Liver (tissue), 8 donors: ENCODE measurements at regions not wholly inside any gene's neighbourhood (a gene's known extent, or its start where the extent isn't known, plus 50 kb on each side); places are given as distances from the start of the nearest gene placed in this dataset.

ENCODE experiments used
- DNase-seq: peaks from one replicate; pipeline ENCODE4 v3.0.0-alpha.2; 2017; ENCODE audit warnings: low spot score
- H3K27ac ChIP-seq, 2 donors: one replicate each; pipeline ENCODE4 v1.7.0; 2013; ENCODE audit warnings: inconsistent platforms in 2 of 2, low read length in 2 of 2, control low read depth in 1 of 2, low read depth in 1 of 2, mild to moderate bottlenecking in 1 of 2
- H3K27me3 ChIP-seq, 4 donors: one replicate each; pipeline versions ENCODE4 v1.6.1 to v1.7.0; 2013; ENCODE audit warnings: low read length in 3 of 4, inconsistent platforms in 1 of 4, mild to moderate bottlenecking in 1 of 4, moderate library complexity in 1 of 4; ENCODE audit not compliant: control insufficient read depth in 4 of 4, insufficient read depth in 4 of 4
- H3K36me3 ChIP-seq, 4 donors: one replicate each; pipeline versions ENCODE4 v1.6.1 to v1.7.0; 2013; ENCODE audit warnings: low read length in 3 of 4, mild to moderate bottlenecking in 3 of 4, low read depth in 1 of 4, moderate library complexity in 1 of 4; ENCODE audit not compliant: control insufficient read depth in 4 of 4, insufficient read depth in 3 of 4
- H3K4me1 ChIP-seq, 4 donors: one replicate each; pipeline versions ENCODE4 v1.6.1 to v1.7.0; 2013; ENCODE audit warnings: low read length in 3 of 4, mild to moderate bottlenecking in 3 of 4, moderate library complexity in 1 of 4; ENCODE audit not compliant: control insufficient read depth in 4 of 4, insufficient read depth in 4 of 4
- H3K4me3 ChIP-seq, 3 donors: one replicate each; pipeline versions ENCODE4 v1.6.1 to v1.7.0; 2013; ENCODE audit warnings: low read length in 3 of 3, control low read depth in 1 of 3, low read depth in 1 of 3, mild to moderate bottlenecking in 1 of 3
- H3K9ac ChIP-seq, 2 donors: one replicate each; pipeline ENCODE4 v1.7.0; 2013; ENCODE audit warnings: low read length in 2 of 2, mild to moderate bottlenecking in 2 of 2, moderate library complexity in 2 of 2, control low read depth in 1 of 2, low read depth in 1 of 2
- H3K9me3 ChIP-seq, 4 donors: one replicate each; pipeline versions ENCODE4 v1.6.1 to v1.7.0; 2013; ENCODE audit warnings: low read length in 3 of 4; ENCODE audit not compliant: control insufficient read depth in 4 of 4
- ATF3 ChIP-seq: IDR thresholded peaks from 2 replicates; pipeline ENCODE4 v1.6.1; 2016; ENCODE audit warnings: antibody characterized with exemption
- CTCF ChIP-seq: fragments of 150-350 bp; IDR thresholded peaks from 2 replicates; pipeline ENCODE4 v1.5.1; 2017; ENCODE audit warnings: improper control_type of control experiment, low read depth, low read length; ENCODE audit not compliant: missing input control
- EGR1 ChIP-seq, 2 donors: IDR thresholded peaks; 2 replicates each; pipeline ENCODE4 v1.6.1; 2016 to 2018; ENCODE audit warnings: antibody characterized with exemption in 2 of 2, low read depth in 2 of 2
- FOXA1 ChIP-seq: IDR thresholded peaks from 2 replicates; pipeline ENCODE4 v1.6.1; 2016; ENCODE audit warnings: antibody characterized with exemption
- FOXA2 ChIP-seq: IDR thresholded peaks from 2 replicates; pipeline ENCODE4 v1.6.1; 2016; ENCODE audit warnings: antibody characterized with exemption
- GABPA ChIP-seq, 2 donors: IDR thresholded peaks in 1 of 2; conservative IDR thresholded peaks in 1 of 2; 2 replicates each; pipeline ENCODE4 v1.6.1; 2016; ENCODE audit warnings: antibody characterized with exemption in 2 of 2, mild to moderate bottlenecking in 1 of 2, moderate library complexity in 1 of 2
- HNF4A ChIP-seq, 2 donors: conservative IDR thresholded peaks; 2 replicates each; pipeline ENCODE4 v1.6.1; 2016; ENCODE audit warnings: antibody characterized with exemption in 2 of 2, mild to moderate bottlenecking in 2 of 2
- HNF4G ChIP-seq: IDR thresholded peaks from 2 replicates; pipeline ENCODE4 v1.6.1; 2016; ENCODE audit warnings: antibody characterized with exemption
- JUND ChIP-seq, 2 donors: IDR thresholded peaks; 2 replicates each; pipeline ENCODE4 v1.6.1; 2016; ENCODE audit warnings: antibody characterized with exemption in 2 of 2
- NR2F2 ChIP-seq: IDR thresholded peaks from 2 replicates; pipeline ENCODE4 v1.6.1; 2016; ENCODE audit warnings: antibody characterized with exemption
- RAD21 ChIP-seq, 2 donors: IDR thresholded peaks; 2 replicates each; pipeline ENCODE4 v1.6.1; 2016; ENCODE audit warnings: antibody characterized with exemption in 2 of 2, mild to moderate bottlenecking in 2 of 2
- REST ChIP-seq: IDR thresholded peaks from 2 replicates; pipeline ENCODE4 v1.6.1; 2016; ENCODE audit warnings: antibody characterized with exemption, mild to moderate bottlenecking
- RXRA ChIP-seq, 2 donors: IDR thresholded peaks; 2 replicates each; pipeline ENCODE4 v1.6.1; 2017 to 2018; ENCODE audit warnings: antibody characterized with exemption in 2 of 2, mild to moderate bottlenecking in 1 of 2
- SP1 ChIP-seq: IDR thresholded peaks from 2 replicates; pipeline ENCODE4 v1.6.1; 2018; ENCODE audit warnings: antibody characterized with exemption, mild to moderate bottlenecking
- TAF1 ChIP-seq: conservative IDR thresholded peaks from 2 replicates; pipeline ENCODE4 v1.6.1; 2016; ENCODE audit warnings: antibody characterized with exemption, mild to moderate bottlenecking
- YY1 ChIP-seq: IDR thresholded peaks from 2 replicates; pipeline ENCODE4 v1.6.1; 2016; ENCODE audit warnings: antibody characterized with exemption, mild to moderate bottlenecking
- WGBS: extraction: QIAGEN DNeasy Blood & Tissue Kit; methylation state at CpG from one replicate; pipeline ENCODE4 v1.1.7; 2013; 5-methylcytosine and 5-hydroxymethylcytosine counted together
- TF ChIP-seq, protein P1 (sequence below): IDR thresholded peaks from 2 replicates; pipeline ENCODE4 v1.6.1; 2016; ENCODE audit warnings: antibody characterized with exemption
- TF ChIP-seq, protein P2 (sequence below): IDR thresholded peaks from 2 replicates; pipeline ENCODE4 v1.6.1; 2016; ENCODE audit warnings: antibody characterized with exemption
- donor health status: healthy.
- donor health status: healthy.
- donor health status: healthy.
- donor health status: healthy.
- donor health status: healthy.

GRCh38 chr5:174990909-174991308 is 266.5 kb downstream of the MSX2 start:
- 26% methylated on average over 1 of the region's 1 CpG for WGBS
- Histone ChIP-seq H3K9ac (no peak overlapping the region), H3K27me3 (peaks cover 0 to 3% (median 0%) of the 10 kb centered on the region in 4 donors), H3K36me3 (no peaks in the 10 kb centered on the region), H3K9me3 (no peaks in the 10 kb centered on the region), H3K4me3 (no peak overlapping the region), H3K27ac (no peak overlapping the region), H3K4me1 (peaks cover 0 to 8% (median 2%) of the 10 kb centered on the region in 4 donors)
- TF ChIP-seq TAF1 (no peak), RXRA (IDR thresholded peaks at IDR 0.05) (no peak), CTCF (no peak), REST (no peak), YY1 (no peak), SP1 (no peak), RAD21 (IDR thresholded peaks at IDR 0.05) (no peak), NR2F2 (no peak), ATF3 (no peak), FOXA1 (no peak), EGR1 (IDR thresholded peaks at IDR 0.05; ENCODE audit: low read depth in 2 of 2) (no peak), GABPA (IDR thresholded peaks at IDR 0.05 in 1 of 2, conservative IDR thresholded peaks at IDR 0.05 in 1 of 2) (no peak), JUND (IDR thresholded peaks at IDR 0.05) (no peak), HNF4A (conservative IDR thresholded peaks at IDR 0.05) (no peak), HNF4G (no peak), FOXA2 (no peak)
- TF ChIP-seq, protein P1, sequence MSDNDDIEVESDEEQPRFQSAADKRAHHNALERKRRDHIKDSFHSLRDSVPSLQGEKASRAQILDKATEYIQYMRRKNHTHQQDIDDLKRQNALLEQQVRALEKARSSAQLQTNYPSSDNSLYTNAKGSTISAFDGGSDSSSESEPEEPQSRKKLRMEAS: no peak
- TF ChIP-seq, protein P2, sequence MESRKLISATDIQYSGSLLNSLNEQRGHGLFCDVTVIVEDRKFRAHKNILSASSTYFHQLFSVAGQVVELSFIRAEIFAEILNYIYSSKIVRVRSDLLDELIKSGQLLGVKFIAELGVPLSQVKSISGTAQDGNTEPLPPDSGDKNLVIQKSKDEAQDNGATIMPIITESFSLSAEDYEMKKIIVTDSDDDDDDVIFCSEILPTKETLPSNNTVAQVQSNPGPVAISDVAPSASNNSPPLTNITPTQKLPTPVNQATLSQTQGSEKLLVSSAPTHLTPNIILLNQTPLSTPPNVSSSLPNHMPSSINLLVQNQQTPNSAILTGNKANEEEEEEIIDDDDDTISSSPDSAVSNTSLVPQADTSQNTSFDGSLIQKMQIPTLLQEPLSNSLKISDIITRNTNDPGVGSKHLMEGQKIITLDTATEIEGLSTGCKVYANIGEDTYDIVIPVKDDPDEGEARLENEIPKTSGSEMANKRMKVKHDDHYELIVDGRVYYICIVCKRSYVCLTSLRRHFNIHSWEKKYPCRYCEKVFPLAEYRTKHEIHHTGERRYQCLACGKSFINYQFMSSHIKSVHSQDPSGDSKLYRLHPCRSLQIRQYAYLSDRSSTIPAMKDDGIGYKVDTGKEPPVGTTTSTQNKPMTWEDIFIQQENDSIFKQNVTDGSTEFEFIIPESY: no peak
- no peak for DNase-seq
